Osteocyte (in vitro differentiated cells): ENCODE measurements at regions not wholly inside any gene's neighbourhood (a gene's known extent, or its start where the extent isn't known, plus 50 kb on each side); places are given as distances from the start of the nearest gene placed in this dataset.

ENCODE experiments used
- DNase-seq: peaks from one replicate; pipeline ENCODE4 v3.0.0; 2021; ENCODE audit warnings: mixed read lengths; ENCODE audit not compliant: unreplicated experiment; ENCODE audit errors: extremely low spot score
- H3K27ac Mint-ChIP-seq: one replicate; pipeline ENCODE4 v1.8.0; 2021; ENCODE audit warnings: mild to moderate bottlenecking, mixed read lengths; ENCODE audit not compliant: unreplicated experiment
- H3K27me3 Mint-ChIP-seq: one replicate; pipeline ENCODE4 v1.8.0; 2021; ENCODE audit warnings: mixed read lengths; ENCODE audit not compliant: unreplicated experiment
- H3K36me3 Mint-ChIP-seq: one replicate; pipeline ENCODE4 v1.8.0; 2021; ENCODE audit warnings: mixed read lengths; ENCODE audit not compliant: unreplicated experiment
- H3K4me1 Mint-ChIP-seq: one replicate; pipeline ENCODE4 v1.8.0; 2021; ENCODE audit warnings: mixed read lengths; ENCODE audit not compliant: unreplicated experiment
- H3K4me3 Mint-ChIP-seq: one replicate; pipeline ENCODE4 v1.8.0; 2021; ENCODE audit warnings: mild to moderate bottlenecking, moderate library complexity, mixed read lengths; ENCODE audit not compliant: unreplicated experiment
- H3K9me3 Mint-ChIP-seq: one replicate; pipeline ENCODE4 v1.8.0; 2021; ENCODE audit warnings: mixed read lengths; ENCODE audit not compliant: unreplicated experiment
- CTCF ChIP-seq: fragments of 200-600 bp; sonication (generic); IDR thresholded peaks from 2 replicates; pipeline ENCODE4 v1.5.0; 2021; ENCODE audit warnings: antibody characterized with exemption, mild to moderate bottlenecking, moderate library complexity

GRCh38 chrX:20802036-20802435 is 535.3 kb upstream of the RPS6KA3 start:
- Mint-ChIP-seq H3K27ac (no peak overlapping the region), H3K4me3 (no peak overlapping the region), H3K9me3 (peaks cover 18% of the 10 kb centered on the region), H3K36me3 (no peaks in the 10 kb centered on the region), H3K4me1 (no peaks in the 10 kb centered on the region), H3K27me3 (no peaks in the 10 kb centered on the region)
- no peak for DNase-seq
- TF ChIP-seq CTCF, result no peak

GRCh38 chrX:20796450-20796849 is 529.7 kb upstream of the RPS6KA3 start:
- no peak for TF ChIP-seq CTCF
- Mint-ChIP-seq H3K27ac (no peak overlapping the region), H3K9me3 (peaks cover 18% of the 10 kb centered on the region), H3K4me1 (no peaks in the 10 kb centered on the region), H3K36me3 (no peaks in the 10 kb centered on the region), H3K27me3 (no peaks in the 10 kb centered on the region), H3K4me3 (no peak overlapping the region)
- DNase-seq, result no peak

GRCh38 chrX:20789103-20789502 is 522.4 kb upstream of the RPS6KA3 start:
- Mint-ChIP-seq H3K4me1 (no peaks in the 10 kb centered on the region), H3K27ac (no peak overlapping the region), H3K9me3 (no peaks in the 10 kb centered on the region), H3K36me3 (no peaks in the 10 kb centered on the region), H3K4me3 (no peak overlapping the region), H3K27me3 (peaks cover 3% of the 10 kb centered on the region)
- no peak for TF ChIP-seq CTCF
- DNase-seq, result no peak

- Mint-ChIP-seq H3K4me3 (no peak overlapping the region), H3K4me1 (no peaks in the 10 kb centered on the region), H3K27ac (no peak overlapping the region), H3K36me3 (no peaks in the 10 kb centered on the region), H3K27me3 (no peaks in the 10 kb centered on the region), H3K9me3 (peaks cover 15% of the 10 kb centered on the region)
- TF ChIP-seq CTCF, result no peak
- DNase-seq, result no peak
Observed at GRCh38 chrX:20767346-20767745, 500.6 kb upstream of the RPS6KA3 start.

GRCh38 chrX:20756585-20756984 is 489.9 kb upstream of the RPS6KA3 start:
- no peak for TF ChIP-seq CTCF
- Mint-ChIP-seq H3K4me3 (no peak overlapping the region), H3K36me3 (no peaks in the 10 kb centered on the region), H3K9me3 (peaks cover 16% of the 10 kb centered on the region), H3K27ac (no peak overlapping the region), H3K4me1 (no peaks in the 10 kb centered on the region), H3K27me3 (peaks cover 2% of the 10 kb centered on the region)
- DNase-seq, result no peak
